Mucosa of descending colon (tissue), 3 donors: ENCODE measurements at regions not wholly inside any gene's neighbourhood (a gene's known extent, or its start where the extent isn't known, plus 50 kb on each side); places are given as distances from the start of the nearest gene placed in this dataset.

Experiments used
- ATAC-seq: fragments of 200-7000 bp; cut with Tn5 transposase; one replicate; pipeline ENCODE4 v1.9.1; 2020; ENCODE audit warnings: mild to moderate bottlenecking, moderate library complexity
- DNase-seq, 3 donors: peaks; one replicate each; pipeline ENCODE4 v3.0.0-alpha.2; 2020
- H3K36me3 ChIP-seq: fragments of 200-600 bp; one replicate; pipeline ENCODE4 v1.8.0; 2021; ENCODE audit warnings: low read depth, mild to moderate bottlenecking
- H3K4me1 ChIP-seq: fragments of 200-600 bp; one replicate; pipeline ENCODE4 v1.8.0; 2021; ENCODE audit warnings: low read depth, mild to moderate bottlenecking
- H3K4me3 ChIP-seq: fragments of 200-600 bp; one replicate; pipeline ENCODE4 v1.8.0; 2021; ENCODE audit warnings: mild to moderate bottlenecking
- H3K9me3 ChIP-seq: fragments of 200-600 bp; one replicate; pipeline ENCODE4 v1.8.0; 2021; ENCODE audit warnings: mild to moderate bottlenecking
- CTCF ChIP-seq: fragments of 200-600 bp; IDR thresholded peaks from one replicate; pipeline ENCODE4 v1.8.0; 2022; ENCODE audit warnings: antibody characterized with exemption, mild to moderate bottlenecking
- intact Hi-C, 2 donors: fragments of 100-400 bp; cut with DNase I in 1 of 2; cut with micrococcal nuclease in 1 of 2; formaldehyde crosslinking; loops; one replicate each; pipeline versions ENCODE4 v1.11.0 to v1.11.1; 2022; cut with DNase I, micrococcal nuclease
- donor health status: DM: no; HTN: no; CAD: no; lungs with moderate emphysema.
- donor health status: DM: no; HTN: no; CAD: no.
- donor health status: DM: no; HTN: yes; CAD: no.

- Histone ChIP-seq H3K9me3 (no peaks in the 10 kb centered on the region), H3K4me1 (no peaks in the 10 kb centered on the region), H3K4me3 (no peak overlapping the region), H3K36me3 (no peaks in the 10 kb centered on the region)
- DNase-seq (peak in 1 of 3 donors; percentile 0), ATAC-seq (no peak)
- TF ChIP-seq CTCF = no peak
- intact Hi-C loops = no loop called here
Measured at GRCh38 chr11:64428693-64429092, 69.7 kb downstream of the RPS6KA4 start.

GRCh38 chr11:64429970-64430369 lies 71.0 kb downstream of the RPS6KA4 start:
- Histone ChIP-seq H3K9me3 (no peaks in the 10 kb centered on the region), H3K4me1 (no peaks in the 10 kb centered on the region), H3K4me3 (no peak overlapping the region), H3K36me3 (no peaks in the 10 kb centered on the region)
- DNase-seq (no peak), ATAC-seq (no peak)
- no peak for TF ChIP-seq CTCF
- intact Hi-C loops = no loop called here

GRCh38 chr11:64430645-64431044 lies 71.7 kb downstream of the RPS6KA4 start:
- no peak for TF ChIP-seq CTCF
- no peak overlapping the region for H3K4me3 ChIP-seq
- ATAC-seq = no peak
- H3K4me1 ChIP-seq = no peaks in the 10 kb centered on the region
- intact Hi-C loops = no loop called here
- no peaks in the 10 kb centered on the region for H3K9me3 ChIP-seq
- no peak for DNase-seq
- no peaks in the 10 kb centered on the region for H3K36me3 ChIP-seq

- no peak for TF ChIP-seq CTCF
- ATAC-seq = no peak
- no peak for DNase-seq
- H3K4me3 ChIP-seq = no peak overlapping the region
- H3K36me3 ChIP-seq = no peaks in the 10 kb centered on the region
- no peaks in the 10 kb centered on the region for H3K9me3 ChIP-seq
- no peaks in the 10 kb centered on the region for H3K4me1 ChIP-seq
- intact Hi-C loops = no loop called here
Measured at GRCh38 chr11:64436000-64436399, 77.0 kb downstream of the RPS6KA4 start.

GRCh38 chr11:64437426-64437825 lies 78.5 kb downstream of the RPS6KA4 start:
- H3K9me3 ChIP-seq = no peaks in the 10 kb centered on the region
- no peak for DNase-seq
- H3K4me3 ChIP-seq = no peak overlapping the region
- intact Hi-C loops = no loop called here
- no peak for ATAC-seq
- no peaks in the 10 kb centered on the region for H3K36me3 ChIP-seq
- H3K4me1 ChIP-seq = no peaks in the 10 kb centered on the region
- TF ChIP-seq CTCF = no peak
